T-helper 17 cell (primary cell): ENCODE measurements at regions not wholly inside any gene's neighbourhood (a gene's known extent, or its start where the extent isn't known, plus 50 kb on each side); places are given as distances from the start of the nearest gene placed in this dataset.

Source experiments
- ATAC-seq: fragments of 150-1000 bp; cut with Tn5 transposase; 2 replicates; pipeline ENCODE4 v1.10.0; 2021; ENCODE audit warnings: mild to moderate bottlenecking, moderate library complexity
- DNase-seq, 3 donors: peaks; one replicate each; pipeline versions ENCODE4 v3.0.0 to v3.0.0-alpha.2; 2020 to 2021
- H3K9me3 ChIP-seq: one replicate; pipeline ENCODE4 v1.7.0; 2013; ENCODE audit warnings: low read length, mild to moderate bottlenecking; ENCODE audit not compliant: control insufficient read depth, poor library complexity, severe bottlenecking
- H3K27ac Mint-ChIP-seq: one replicate; pipeline ENCODE4 v1.8.0; 2022; ENCODE audit warnings: mild to moderate bottlenecking, moderate library complexity, mixed read lengths
- H3K27me3 Mint-ChIP-seq: one replicate; pipeline ENCODE4 v1.8.0; 2022; ENCODE audit warnings: mixed read lengths
- H3K36me3 Mint-ChIP-seq: one replicate; pipeline ENCODE4 v1.8.0; 2022; ENCODE audit warnings: low read depth, mixed read lengths
- H3K4me1 Mint-ChIP-seq: one replicate; pipeline ENCODE4 v1.8.0; 2022; ENCODE audit warnings: mild to moderate bottlenecking, mixed read lengths
- H3K4me3 Mint-ChIP-seq: one replicate; pipeline ENCODE4 v1.8.0; 2022; ENCODE audit warnings: mild to moderate bottlenecking, moderate library complexity, mixed read lengths

- H3K4me1 Mint-ChIP-seq = peaks cover 6% of the 10 kb centered on the region
- H3K27me3 Mint-ChIP-seq = peaks cover 5% of the 10 kb centered on the region
- no peak overlapping the region for H3K4me3 Mint-ChIP-seq
- no peak for ATAC-seq
- DNase-seq = no peak
- peaks cover 6% of the 10 kb centered on the region for H3K36me3 Mint-ChIP-seq
- no peaks in the 10 kb centered on the region for H3K9me3 ChIP-seq
- no peak overlapping the region for H3K27ac Mint-ChIP-seq
Measured at GRCh38 chr14:104383088-104383995, 196.2 kb upstream of the C14orf180 start.

- no peak overlapping the region for H3K27ac Mint-ChIP-seq
Measured at GRCh38 chr14:104383996-104384775, 195.4 kb upstream of the C14orf180 start.

GRCh38 chr14:104384776-104385071 is 194.8 kb upstream of the C14orf180 start:
- Mint-ChIP-seq H3K4me3 (no peak overlapping the region), H3K27ac (no peak overlapping the region)
- DNase-seq = peak in 1 of 3 donors; percentile 1

More at GRCh38 chr14:104383996-104384775, 195.4 kb upstream of the C14orf180 start:
- peaks cover 7% of the 10 kb centered on the region for H3K4me1 Mint-ChIP-seq
- DNase-seq = peak in 1 of 3 donors; percentile 1
- H3K9me3 ChIP-seq = no peaks in the 10 kb centered on the region
- H3K4me3 Mint-ChIP-seq = no peak overlapping the region
- H3K27me3 Mint-ChIP-seq = no peaks in the 10 kb centered on the region
- ATAC-seq = no peak
- peaks cover 3% of the 10 kb centered on the region for H3K36me3 Mint-ChIP-seq

GRCh38 chr14:104385111-104385510 is 194.5 kb upstream of the C14orf180 start:
- H3K27ac Mint-ChIP-seq = no peak overlapping the region
- no peaks in the 10 kb centered on the region for H3K27me3 Mint-ChIP-seq
- DNase-seq (no peak), ATAC-seq (no peak)
- H3K36me3 Mint-ChIP-seq = peaks cover 3% of the 10 kb centered on the region
- no peaks in the 10 kb centered on the region for H3K9me3 ChIP-seq
- peaks cover 12% of the 10 kb centered on the region for H3K4me1 Mint-ChIP-seq
- H3K4me3 Mint-ChIP-seq = no peak overlapping the region

More at GRCh38 chr14:104384776-104385071, 194.8 kb upstream of the C14orf180 start:
- peaks cover 3% of the 10 kb centered on the region for H3K36me3 Mint-ChIP-seq
- no peaks in the 10 kb centered on the region for H3K27me3 Mint-ChIP-seq
- no peak for ATAC-seq
- peaks cover 8% of the 10 kb centered on the region for H3K4me1 Mint-ChIP-seq
- no peaks in the 10 kb centered on the region for H3K9me3 ChIP-seq

- Mint-ChIP-seq H3K27me3 (no peaks in the 10 kb centered on the region), H3K4me1 (peaks cover 17% of the 10 kb centered on the region), H3K36me3 (peaks cover 3% of the 10 kb centered on the region), H3K27ac (no peak overlapping the region), H3K4me3 (no peak overlapping the region)
- ATAC-seq (no peak), DNase-seq (no peak)
- H3K9me3 ChIP-seq = no peaks in the 10 kb centered on the region
Measured at GRCh38 chr14:104385531-104386101, 193.9 kb upstream of the C14orf180 start.

GRCh38 chr14:104386151-104386841 is 193.3 kb upstream of the C14orf180 start:
- no peaks in the 10 kb centered on the region for H3K9me3 ChIP-seq
- Mint-ChIP-seq H3K27ac (no peak overlapping the region), H3K36me3 (peaks cover 1% of the 10 kb centered on the region), H3K4me3 (no peak overlapping the region), H3K4me1 (peaks cover 18% of the 10 kb centered on the region), H3K27me3 (no peaks in the 10 kb centered on the region)
- no peak for ATAC-seq
- DNase-seq = no peak

GRCh38 chr14:104387022-104388010 is 192.2 kb upstream of the C14orf180 start:
- no peak overlapping the region for H3K4me3 Mint-ChIP-seq

GRCh38 chr14:104388011-104388521 is 191.5 kb upstream of the C14orf180 start:
- Mint-ChIP-seq H3K4me3 (no peak overlapping the region), H3K4me1 (peaks cover 26% of the 10 kb centered on the region), H3K27me3 (no peaks in the 10 kb centered on the region), H3K27ac (no peak overlapping the region), H3K36me3 (no peaks in the 10 kb centered on the region)
- ATAC-seq (no peak), DNase-seq (no peak)
- H3K9me3 ChIP-seq = no peaks in the 10 kb centered on the region

More at GRCh38 chr14:104387022-104388010, 192.2 kb upstream of the C14orf180 start:
- Mint-ChIP-seq H3K36me3 (no peaks in the 10 kb centered on the region), H3K27me3 (no peaks in the 10 kb centered on the region), H3K4me1 (peaks cover 26% of the 10 kb centered on the region), H3K27ac (no peak overlapping the region)
- ATAC-seq = no peak
- no peaks in the 10 kb centered on the region for H3K9me3 ChIP-seq
- no peak for DNase-seq

- DNase-seq (no peak), ATAC-seq (no peak)
- no peaks in the 10 kb centered on the region for H3K9me3 ChIP-seq
- Mint-ChIP-seq H3K27me3 (no peaks in the 10 kb centered on the region), H3K4me1 (peaks cover 28% of the 10 kb centered on the region), H3K36me3 (no peaks in the 10 kb centered on the region), H3K27ac (peak overlapping the region; percentile 97), H3K4me3 (no peak overlapping the region)
Measured at GRCh38 chr14:104388541-104389325, 190.8 kb upstream of the C14orf180 start.

GRCh38 chr14:104389326-104390220 is 190.0 kb upstream of the C14orf180 start:
- peak; percentile 71 for ATAC-seq
- Mint-ChIP-seq H3K4me3 (peak overlapping the region; percentile 79), H3K36me3 (peaks cover 2% of the 10 kb centered on the region), H3K4me1 (peaks cover 30% of the 10 kb centered on the region), H3K27ac (peak overlapping the region; percentile 97), H3K27me3 (no peaks in the 10 kb centered on the region)
- peak in 1 of 3 donors; percentile 42 for DNase-seq
- no peaks in the 10 kb centered on the region for H3K9me3 ChIP-seq
